ENCODE measurements at regions not wholly inside any gene's neighbourhood (a gene's known extent, or its start where the extent isn't known, plus 50 kb on each side); places are given as distances from the start of the nearest gene placed in this dataset.

- Histone ChIP-seq H3K79me2 (ENCODE audit: insufficient read depth, low read depth) (no peaks in the 10 kb centered on the region), H3K27me3 (ENCODE audit: insufficient read depth, low read depth) (no peaks in the 10 kb centered on the region), H2AFZ (ENCODE audit: low read depth) (no peak overlapping the region), H3K4me1 (ENCODE audit: low read depth, poor library complexity, severe bottlenecking) (no peaks in the 10 kb centered on the region), H3K4me2 (no peak overlapping the region), H4K20me1 (ENCODE audit: insufficient read depth) (no peaks in the 10 kb centered on the region), H3K4me3 (IDR thresholded peaks at IDR 0.05; ENCODE audit: insufficient read depth, low read depth, low read length) (no peak overlapping the region), H3K9ac (no peak overlapping the region), H3K27ac (no peak overlapping the region), H3K36me3 (ENCODE audit: insufficient read depth) (no peaks in the 10 kb centered on the region)
- TF ChIP-seq CTCF (conservative IDR thresholded peaks at IDR 0.05; ENCODE audit: low read depth, low read length): no peak
These were observed 948.8 kb upstream of the USP15 start for GRCh38 chr12:61311413-61311812.

GRCh38 chr12:61348871-61349270, 911.3 kb upstream of the USP15 start:
- no peak overlapping the region for H3K9ac ChIP-seq
- no peak overlapping the region for H3K4me2 ChIP-seq
- H3K4me3 ChIP-seq (IDR thresholded peaks at IDR 0.05; ENCODE audit: insufficient read depth, low read depth, low read length): no peak overlapping the region
- H3K36me3 ChIP-seq (ENCODE audit: insufficient read depth): no peaks in the 10 kb centered on the region
- H3K4me1 ChIP-seq (ENCODE audit: low read depth, poor library complexity, severe bottlenecking): peaks cover 9% of the 10 kb centered on the region
- H3K27ac ChIP-seq: no peak overlapping the region
- TF ChIP-seq CTCF (conservative IDR thresholded peaks at IDR 0.05; ENCODE audit: low read depth, low read length): no peak
- no peaks in the 10 kb centered on the region for H3K79me2 ChIP-seq (ENCODE audit: insufficient read depth, low read depth)
- no peaks in the 10 kb centered on the region for H4K20me1 ChIP-seq (ENCODE audit: insufficient read depth)
- no peak overlapping the region for H2AFZ ChIP-seq (ENCODE audit: low read depth)
- no peaks in the 10 kb centered on the region for H3K27me3 ChIP-seq (ENCODE audit: insufficient read depth, low read depth)

- no peak for TF ChIP-seq CTCF (conservative IDR thresholded peaks at IDR 0.05; ENCODE audit: low read depth, low read length)
- H3K27ac ChIP-seq: no peak overlapping the region
- H3K4me1 ChIP-seq (ENCODE audit: low read depth, poor library complexity, severe bottlenecking): peaks cover 9% of the 10 kb centered on the region
These were observed 905.1 kb upstream of the USP15 start for GRCh38 chr12:61355105-61355504.

GRCh38 chr12:61356485-61356884, 903.7 kb upstream of the USP15 start:
- Histone ChIP-seq H3K27me3 (ENCODE audit: insufficient read depth, low read depth) (no peaks in the 10 kb centered on the region), H4K20me1 (ENCODE audit: insufficient read depth) (no peaks in the 10 kb centered on the region), H3K79me2 (ENCODE audit: insufficient read depth, low read depth) (no peaks in the 10 kb centered on the region), H3K4me1 (ENCODE audit: low read depth, poor library complexity, severe bottlenecking) (peaks cover 9% of the 10 kb centered on the region), H3K4me3 (IDR thresholded peaks at IDR 0.05; ENCODE audit: insufficient read depth, low read depth, low read length) (no peak overlapping the region), H3K4me2 (no peak overlapping the region), H3K36me3 (ENCODE audit: insufficient read depth) (no peaks in the 10 kb centered on the region), H3K9ac (no peak overlapping the region), H3K27ac (no peak overlapping the region), H2AFZ (ENCODE audit: low read depth) (no peak overlapping the region)
- TF ChIP-seq CTCF (conservative IDR thresholded peaks at IDR 0.05; ENCODE audit: low read depth, low read length): no peak

More at GRCh38 chr12:61355105-61355504, 905.1 kb upstream of the USP15 start:
- Histone ChIP-seq H3K4me3 (IDR thresholded peaks at IDR 0.05; ENCODE audit: insufficient read depth, low read depth, low read length) (no peak overlapping the region), H3K4me2 (no peak overlapping the region), H4K20me1 (ENCODE audit: insufficient read depth) (no peaks in the 10 kb centered on the region), H3K9ac (no peak overlapping the region), H2AFZ (ENCODE audit: low read depth) (no peak overlapping the region), H3K27me3 (ENCODE audit: insufficient read depth, low read depth) (no peaks in the 10 kb centered on the region), H3K36me3 (ENCODE audit: insufficient read depth) (no peaks in the 10 kb centered on the region), H3K79me2 (ENCODE audit: insufficient read depth, low read depth) (no peaks in the 10 kb centered on the region)
